Activated naive CD4-positive, alpha-beta T cell treated with anti-CD3 and anti-CD28 coated beads for 36 hours (primary cell): ENCODE measurements at regions not wholly inside any gene's neighbourhood (a gene's known extent, or its start where the extent isn't known, plus 50 kb on each side); places are given as distances from the start of the nearest gene placed in this dataset.
"Not testable (repeated sequence)": the region's sequence is repeated elsewhere in the genome, so short reads cannot be mapped to it uniquely, and the experiment has no call there.

Experiments
- CTCF ChIA-PET: fragments of 350-600 bp; sonication (Branson Sonifier 250); formaldehyde crosslinking; loops from one replicate; lab custom pipeline; 2021; ENCODE audit warnings: antibody characterized with exemption; lab: Charles Lee
- DNase-seq: peaks from one replicate; pipeline ENCODE4 v3.0.0-alpha.2; 2020
- H3K27ac Mint-ChIP-seq: one replicate; pipeline ENCODE4 v1.8.0; 2021; ENCODE audit warnings: mild to moderate bottlenecking, mixed read lengths
- H3K27me3 Mint-ChIP-seq: one replicate; pipeline ENCODE4 v1.8.0; 2021; ENCODE audit warnings: low read depth, mixed read lengths
- H3K36me3 Mint-ChIP-seq: one replicate; pipeline ENCODE4 v1.8.0; 2021; ENCODE audit warnings: low read depth, mixed read lengths
- H3K4me1 Mint-ChIP-seq: one replicate; pipeline ENCODE4 v1.8.0; 2021; ENCODE audit warnings: low read depth, mixed read lengths
- H3K4me3 Mint-ChIP-seq: one replicate; pipeline ENCODE4 v1.8.0; 2021; ENCODE audit warnings: mild to moderate bottlenecking, moderate library complexity, mixed read lengths
- H3K9me3 Mint-ChIP-seq: one replicate; pipeline ENCODE4 v1.8.0; 2021; ENCODE audit warnings: mixed read lengths
- intact Hi-C: fragments of 100-400 bp; cut with micrococcal nuclease; formaldehyde crosslinking; loops from one replicate; pipeline ENCODE4 v1.15.1; 2023

DNA sequence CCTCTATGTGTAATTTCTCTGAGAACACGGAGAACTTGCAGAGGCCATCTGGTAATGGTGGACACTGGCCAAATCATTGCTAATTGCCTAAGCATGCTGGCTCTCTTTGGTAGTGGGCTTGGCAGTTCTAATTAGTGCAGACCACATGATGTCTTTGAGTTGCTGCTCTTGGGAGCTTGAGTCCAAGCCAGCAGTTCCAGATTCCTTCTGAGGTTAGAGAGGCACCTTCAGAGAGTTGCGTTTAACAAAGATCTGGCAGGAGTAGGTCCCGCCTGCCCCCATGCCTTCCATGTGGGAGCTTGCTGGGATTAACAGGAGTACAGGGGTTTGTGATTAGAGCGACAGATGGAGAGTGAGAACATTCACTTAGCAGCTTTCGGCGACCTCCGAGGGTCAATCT is 449.0 kb upstream of the LMCD1 start:
- Mint-ChIP-seq H3K9me3 (no peaks in the 10 kb centered on the region), H3K4me1 (no peaks in the 10 kb centered on the region), H3K27ac (no peak overlapping the region), H3K36me3 (no peaks in the 10 kb centered on the region), H3K27me3 (no peaks in the 10 kb centered on the region), H3K4me3 (no peak overlapping the region)
- CTCF ChIA-PET = no interaction called here
- DNase-seq = no peak
- intact Hi-C loops = no loop called here

DNA sequence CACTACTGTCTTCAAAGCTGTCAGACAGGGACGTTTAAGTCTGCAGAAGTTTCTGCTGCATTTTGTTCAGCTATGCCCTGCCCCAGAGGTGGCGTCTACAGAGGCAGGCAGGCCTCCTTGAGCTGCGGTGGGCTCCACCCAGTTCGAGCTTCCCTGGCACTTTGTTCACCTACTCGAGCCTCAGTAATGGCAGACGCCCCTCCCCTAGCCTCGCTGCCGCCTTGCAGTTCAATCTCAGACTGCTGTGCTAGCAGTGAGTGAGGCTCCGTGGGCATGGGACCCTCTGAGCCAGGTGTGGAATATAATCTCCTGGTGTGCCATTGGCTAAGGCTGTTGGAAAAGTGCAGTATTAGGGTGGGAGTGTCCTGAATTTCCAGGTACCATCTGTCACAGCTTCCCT is 433.5 kb upstream of the LMCD1 start:
- intact Hi-C loops, DNase-seq, H3K36me3 Mint-ChIP-seq, H3K9me3 Mint-ChIP-seq, H3K27ac Mint-ChIP-seq, H3K4me3 Mint-ChIP-seq, H3K27me3 Mint-ChIP-seq, CTCF ChIA-PET, H3K4me1 Mint-ChIP-seq: not testable (repeated sequence)

DNA sequence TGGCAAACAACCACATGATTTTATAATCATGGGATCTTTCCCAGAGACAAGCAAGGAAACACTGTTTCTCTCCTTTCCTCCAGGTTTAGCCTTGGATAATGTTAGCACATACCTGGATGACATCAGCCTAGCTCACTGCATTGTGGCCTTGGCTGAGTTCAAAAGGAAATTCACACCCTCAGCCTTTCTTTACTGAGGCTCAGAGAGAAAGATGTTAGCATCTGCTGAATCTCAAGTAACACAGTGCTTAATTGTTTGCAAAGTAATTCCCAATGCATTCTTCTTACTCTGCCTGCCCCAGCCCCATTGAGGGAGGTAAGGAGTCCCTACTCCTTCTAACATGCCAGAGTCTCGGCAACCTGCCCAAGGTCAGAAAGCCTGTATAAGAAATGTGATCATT is 432.2 kb upstream of the LMCD1 start:
- no peak overlapping the region for H3K4me3 Mint-ChIP-seq
- H3K36me3 Mint-ChIP-seq = no peaks in the 10 kb centered on the region
- CTCF ChIA-PET = no interaction called here
- H3K9me3 Mint-ChIP-seq = peaks cover 3% of the 10 kb centered on the region
- H3K4me1 Mint-ChIP-seq = no peaks in the 10 kb centered on the region
- no peak overlapping the region for H3K27ac Mint-ChIP-seq
- intact Hi-C loops = no loop called here
- DNase-seq = no peak
- H3K27me3 Mint-ChIP-seq = peaks cover 4% of the 10 kb centered on the region

DNA sequence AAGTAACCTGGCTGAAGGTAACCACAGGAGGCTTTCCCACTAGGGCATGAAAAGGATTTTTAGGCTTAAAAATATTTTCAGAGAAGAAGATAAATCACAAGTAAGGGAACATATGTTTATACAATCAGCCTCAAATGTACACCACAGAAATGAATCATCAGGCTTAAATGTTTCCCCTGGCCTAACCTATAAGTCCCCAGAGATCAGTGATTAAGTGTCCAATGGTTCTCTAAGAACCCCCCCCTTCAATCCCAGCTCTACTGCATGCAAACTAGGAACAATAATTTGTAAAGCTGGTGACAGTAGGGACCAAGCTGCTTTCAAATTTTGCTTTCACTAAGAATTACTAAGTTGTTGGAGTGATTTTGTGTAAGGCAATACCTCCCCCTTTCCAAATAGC is 431.6 kb upstream of the LMCD1 start:
- Mint-ChIP-seq H3K4me3 (no peak overlapping the region), H3K4me1 (no peaks in the 10 kb centered on the region), H3K27me3 (peaks cover 4% of the 10 kb centered on the region), H3K36me3 (no peaks in the 10 kb centered on the region), H3K27ac (no peak overlapping the region), H3K9me3 (peaks cover 3% of the 10 kb centered on the region)
- intact Hi-C loops = no loop called here
- no peak for DNase-seq
- CTCF ChIA-PET = no interaction called here

DNA sequence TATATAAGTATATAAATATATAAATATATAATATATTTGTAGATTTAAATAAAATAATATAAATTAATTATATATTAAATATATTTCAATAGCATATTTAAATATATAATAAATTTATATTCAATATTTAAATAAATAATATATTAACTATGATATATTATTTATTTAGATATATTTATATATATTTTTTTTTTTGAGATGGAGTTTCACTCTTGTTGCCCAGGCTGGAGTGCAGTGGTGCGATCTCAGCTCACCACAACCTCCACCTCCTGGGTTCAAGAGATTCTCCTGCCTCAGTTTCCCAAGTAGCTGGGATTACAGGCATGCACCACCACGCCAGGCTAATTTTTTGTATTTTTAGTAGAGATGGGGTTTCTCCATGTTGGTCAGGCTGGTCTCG is 426.9 kb upstream of the LMCD1 start:
- H3K27ac Mint-ChIP-seq, intact Hi-C loops, H3K4me3 Mint-ChIP-seq, H3K27me3 Mint-ChIP-seq, DNase-seq, H3K36me3 Mint-ChIP-seq, CTCF ChIA-PET, H3K4me1 Mint-ChIP-seq, H3K9me3 Mint-ChIP-seq: not testable (repeated sequence)

DNA sequence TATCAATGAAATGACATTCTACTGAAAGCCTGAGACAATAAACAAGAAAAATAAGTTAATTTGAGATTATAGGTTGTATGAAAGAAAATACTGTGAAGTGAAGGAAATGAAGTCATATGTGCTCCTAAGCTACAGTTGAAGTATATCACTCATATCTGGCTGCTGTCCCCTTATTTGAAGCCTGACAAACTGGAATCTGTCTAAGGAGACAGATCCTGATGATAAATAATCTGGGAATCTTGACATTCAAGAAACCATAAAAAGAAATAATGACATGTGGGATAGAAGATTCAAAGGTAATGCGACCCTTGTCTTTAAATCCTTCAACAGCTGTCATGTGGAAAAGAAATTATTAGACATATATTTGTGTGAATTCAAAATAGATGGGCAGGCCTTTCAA is 424.5 kb upstream of the LMCD1 start:
- Mint-ChIP-seq H3K36me3 (no peaks in the 10 kb centered on the region), H3K4me1 (no peaks in the 10 kb centered on the region), H3K4me3 (no peak overlapping the region), H3K27me3 (no peaks in the 10 kb centered on the region), H3K27ac (no peak overlapping the region), H3K9me3 (peaks cover 4% of the 10 kb centered on the region)
- intact Hi-C loops = no loop called here
- CTCF ChIA-PET = no interaction called here
- no peak for DNase-seq

DNA sequence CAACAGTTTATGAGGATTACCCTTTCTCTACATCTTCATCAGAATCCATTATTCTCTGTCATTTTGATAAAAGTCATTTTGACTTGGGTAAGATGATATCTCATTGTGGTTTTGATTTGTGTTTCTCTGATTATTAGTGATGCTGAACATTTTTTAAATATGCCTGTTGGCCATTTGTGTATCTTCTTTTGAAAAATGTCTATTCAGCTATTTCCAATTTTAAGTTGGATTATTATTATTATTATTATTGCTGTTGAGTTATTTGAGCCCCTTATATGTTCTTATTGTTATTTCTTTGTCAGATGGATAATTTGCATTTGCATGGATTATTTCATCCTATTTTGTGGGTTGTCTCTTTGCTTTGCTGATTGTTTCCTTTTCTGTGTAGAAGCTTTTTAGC is 421.2 kb upstream of the LMCD1 start:
- no peaks in the 10 kb centered on the region for H3K36me3 Mint-ChIP-seq
- CTCF ChIA-PET = no interaction called here
- peaks cover 13% of the 10 kb centered on the region for H3K4me1 Mint-ChIP-seq
- no peak overlapping the region for H3K4me3 Mint-ChIP-seq
- intact Hi-C loops = no loop called here
- no peak for DNase-seq
- H3K27ac Mint-ChIP-seq = no peak overlapping the region
- no peaks in the 10 kb centered on the region for H3K27me3 Mint-ChIP-seq
- H3K9me3 Mint-ChIP-seq = peaks cover 4% of the 10 kb centered on the region

DNA sequence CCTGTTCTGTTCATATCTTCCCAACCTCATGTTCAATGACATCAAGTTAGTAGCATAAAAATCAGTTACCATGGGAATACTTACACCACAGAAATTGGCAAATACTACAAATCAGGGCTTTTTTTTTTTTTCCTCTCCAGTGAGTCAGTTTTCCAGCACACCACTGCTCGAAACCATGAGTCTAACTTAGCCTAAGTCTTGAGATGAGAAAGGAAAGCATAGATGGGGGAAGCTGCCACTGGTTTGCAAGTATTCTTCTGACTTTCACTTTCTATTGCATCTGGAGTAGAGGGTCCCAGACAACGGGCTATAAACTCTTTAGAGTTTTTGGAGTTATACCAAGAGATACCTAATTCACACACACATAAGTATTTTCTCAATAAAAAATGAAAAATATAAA is 416.1 kb upstream of the LMCD1 start:
- Mint-ChIP-seq H3K4me1 (peaks cover 13% of the 10 kb centered on the region), H3K27ac (no peak overlapping the region), H3K9me3 (no peaks in the 10 kb centered on the region), H3K36me3 (no peaks in the 10 kb centered on the region), H3K4me3 (no peak overlapping the region), H3K27me3 (no peaks in the 10 kb centered on the region)
- intact Hi-C loops = no loop called here
- no peak for DNase-seq
- CTCF ChIA-PET = no interaction called here

DNA sequence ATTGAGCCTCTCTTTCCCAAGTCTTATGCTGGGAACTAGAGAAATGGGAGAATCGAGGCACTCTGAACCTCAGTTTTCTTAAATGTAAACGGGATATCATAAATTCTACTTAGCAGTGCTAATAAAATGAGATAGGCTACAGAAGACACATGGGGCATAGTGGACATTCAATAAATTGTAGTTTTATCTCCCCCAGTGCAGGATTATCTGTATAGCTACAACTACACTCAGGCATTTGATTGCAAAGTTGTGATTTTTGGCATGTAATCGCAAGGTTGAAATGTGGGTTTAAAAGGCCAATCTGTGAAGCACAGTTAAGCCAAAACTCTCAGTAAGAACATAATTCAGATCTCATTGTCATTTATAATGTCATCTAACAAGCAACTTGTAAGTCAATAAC is 413.7 kb upstream of the LMCD1 start:
- Mint-ChIP-seq H3K4me1 (peaks cover 13% of the 10 kb centered on the region), H3K27me3 (no peaks in the 10 kb centered on the region), H3K36me3 (no peaks in the 10 kb centered on the region), H3K4me3 (no peak overlapping the region), H3K27ac (no peak overlapping the region), H3K9me3 (no peaks in the 10 kb centered on the region)
- intact Hi-C loops = no loop called here
- CTCF ChIA-PET = no interaction called here
- no peak for DNase-seq

DNA sequence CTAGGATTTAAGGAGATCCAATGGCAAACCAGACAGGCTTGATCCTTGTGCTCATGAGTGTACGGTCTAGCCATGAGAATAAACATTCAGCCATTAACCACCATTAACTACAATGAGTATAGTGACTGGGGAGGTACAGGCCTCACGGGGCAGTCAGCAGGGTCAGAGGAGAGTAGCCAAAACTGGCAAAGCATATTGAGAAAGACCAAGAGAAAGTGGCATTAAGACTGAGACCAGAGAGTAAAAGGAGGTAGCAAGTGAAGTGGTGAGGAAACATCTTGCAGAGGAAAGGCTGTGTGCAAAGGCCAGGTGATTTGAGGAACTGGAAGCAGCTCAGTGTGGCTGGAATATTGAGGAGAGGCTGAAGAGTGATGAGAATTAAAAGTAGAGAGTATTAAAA is 407.2 kb upstream of the LMCD1 start:
- Mint-ChIP-seq H3K36me3 (no peaks in the 10 kb centered on the region), H3K4me3 (no peak overlapping the region), H3K9me3 (no peaks in the 10 kb centered on the region), H3K4me1 (no peaks in the 10 kb centered on the region), H3K27me3 (no peaks in the 10 kb centered on the region), H3K27ac (no peak overlapping the region)
- intact Hi-C loops = no loop called here
- no peak for DNase-seq
- CTCF ChIA-PET = no interaction called here

DNA sequence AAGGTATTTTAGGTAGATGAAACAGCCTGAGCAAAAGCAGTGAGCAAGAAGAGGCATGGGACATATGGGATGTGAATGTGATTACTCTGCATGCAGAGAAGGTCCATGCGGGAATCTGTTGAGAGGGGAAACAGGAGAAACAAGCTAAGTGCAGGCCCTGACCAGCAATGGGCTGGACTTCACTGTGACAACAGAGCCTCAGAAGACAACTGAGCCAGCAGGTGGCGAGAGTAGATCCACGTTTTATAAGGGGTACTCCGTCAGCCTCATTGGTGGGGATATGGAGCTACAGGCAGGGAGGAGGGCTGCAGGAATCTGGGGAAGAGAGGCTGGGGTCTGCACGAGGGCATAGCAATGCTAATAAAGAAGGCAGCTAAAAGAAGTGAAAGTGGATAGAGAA is 405.9 kb upstream of the LMCD1 start:
- Mint-ChIP-seq H3K9me3 (no peaks in the 10 kb centered on the region), H3K4me1 (no peaks in the 10 kb centered on the region), H3K36me3 (no peaks in the 10 kb centered on the region), H3K4me3 (no peak overlapping the region), H3K27ac (no peak overlapping the region), H3K27me3 (no peaks in the 10 kb centered on the region)
- no peak for DNase-seq
- intact Hi-C loops = loop anchor here (5.0 kb wide), 1 partner anchor 293 kb away; no protein-coding TSS in a partner anchor
- CTCF ChIA-PET = interaction anchor here (0.6 to 1.1 kb wide), 2 partner anchors 15 to 1124 kb away, joined by 3 to 7 read pairs; no protein-coding TSS in a partner anchor

DNA sequence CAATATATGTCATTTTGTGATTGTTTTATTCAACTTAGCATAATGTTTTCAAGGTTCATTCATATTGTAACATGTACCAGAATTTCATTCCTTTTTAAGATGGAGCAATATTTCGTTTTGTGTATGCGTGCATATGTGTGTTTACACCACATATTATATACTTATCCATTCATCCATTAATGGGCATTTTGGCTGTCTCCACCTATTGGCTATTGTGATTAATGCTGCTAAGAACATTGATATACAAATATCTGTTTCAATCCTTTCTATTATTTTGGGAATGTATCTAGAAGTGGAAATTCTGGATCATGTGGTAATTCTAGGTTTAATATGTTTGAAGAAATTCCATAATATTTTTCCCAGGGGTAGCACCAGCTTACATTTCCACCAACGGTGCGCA is 403.9 kb upstream of the LMCD1 start:
- Mint-ChIP-seq H3K4me1 (peaks cover 1% of the 10 kb centered on the region), H3K4me3 (no peak overlapping the region), H3K9me3 (no peaks in the 10 kb centered on the region), H3K27ac (no peak overlapping the region), H3K27me3 (no peaks in the 10 kb centered on the region), H3K36me3 (no peaks in the 10 kb centered on the region)
- CTCF ChIA-PET = no interaction called here
- no peak for DNase-seq
- intact Hi-C loops = loop anchor here (5.0 kb wide), 1 partner anchor 295 kb away; no protein-coding TSS in a partner anchor

DNA sequence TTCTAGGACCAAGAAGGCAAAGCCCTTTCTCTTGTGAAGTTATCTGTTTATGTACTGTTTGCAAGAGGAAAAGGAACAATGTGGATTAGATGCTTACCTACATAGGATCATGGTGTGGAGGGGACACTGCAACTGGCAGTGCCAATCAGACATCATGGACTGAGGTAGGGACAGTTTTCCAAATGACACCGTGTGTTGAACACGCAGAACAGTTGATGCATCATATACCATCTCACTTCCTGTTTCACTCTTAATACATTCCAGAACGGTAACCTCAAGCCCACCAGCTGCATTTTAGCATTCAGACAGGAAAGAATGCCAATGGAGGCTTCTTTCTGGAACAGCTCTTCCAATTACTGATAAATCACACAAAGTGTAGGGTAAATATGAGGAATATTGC is 397.7 kb upstream of the LMCD1 start:
- Mint-ChIP-seq H3K4me3 (no peak overlapping the region), H3K27ac (no peak overlapping the region), H3K27me3 (no peaks in the 10 kb centered on the region), H3K4me1 (peaks cover 3% of the 10 kb centered on the region), H3K36me3 (no peaks in the 10 kb centered on the region), H3K9me3 (no peaks in the 10 kb centered on the region)
- intact Hi-C loops = no loop called here
- CTCF ChIA-PET = no interaction called here
- DNase-seq = no peak

DNA sequence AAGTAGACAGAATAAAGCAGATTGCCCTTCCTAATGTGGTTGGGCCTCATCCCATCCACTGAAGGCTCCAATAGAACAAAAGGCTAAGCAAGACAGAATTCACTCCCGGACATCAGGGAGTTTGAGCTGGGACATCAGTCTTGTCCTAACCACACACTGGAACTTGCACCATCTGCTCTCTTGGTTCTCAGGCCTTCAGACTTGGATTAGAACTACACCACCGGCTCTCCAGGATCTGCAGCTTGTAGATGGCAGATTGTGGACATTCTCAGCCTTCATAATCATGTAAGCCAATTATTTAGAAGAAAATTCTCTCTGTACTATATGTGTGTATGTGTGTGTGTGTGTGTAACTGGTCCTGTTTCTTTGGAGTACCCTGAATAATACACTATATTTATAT is 394.7 kb upstream of the LMCD1 start:
- CTCF ChIA-PET = no interaction called here
- Mint-ChIP-seq H3K27ac (no peak overlapping the region), H3K36me3 (no peaks in the 10 kb centered on the region), H3K9me3 (no peaks in the 10 kb centered on the region), H3K4me1 (peaks cover 5% of the 10 kb centered on the region), H3K4me3 (no peak overlapping the region), H3K27me3 (no peaks in the 10 kb centered on the region)
- intact Hi-C loops = no loop called here
- DNase-seq = no peak
